ENCODE measurements at regions not wholly inside any gene's neighbourhood (a gene's known extent, or its start where the extent isn't known, plus 50 kb on each side); places are given as distances from the start of the nearest gene placed in this dataset.

DNA sequence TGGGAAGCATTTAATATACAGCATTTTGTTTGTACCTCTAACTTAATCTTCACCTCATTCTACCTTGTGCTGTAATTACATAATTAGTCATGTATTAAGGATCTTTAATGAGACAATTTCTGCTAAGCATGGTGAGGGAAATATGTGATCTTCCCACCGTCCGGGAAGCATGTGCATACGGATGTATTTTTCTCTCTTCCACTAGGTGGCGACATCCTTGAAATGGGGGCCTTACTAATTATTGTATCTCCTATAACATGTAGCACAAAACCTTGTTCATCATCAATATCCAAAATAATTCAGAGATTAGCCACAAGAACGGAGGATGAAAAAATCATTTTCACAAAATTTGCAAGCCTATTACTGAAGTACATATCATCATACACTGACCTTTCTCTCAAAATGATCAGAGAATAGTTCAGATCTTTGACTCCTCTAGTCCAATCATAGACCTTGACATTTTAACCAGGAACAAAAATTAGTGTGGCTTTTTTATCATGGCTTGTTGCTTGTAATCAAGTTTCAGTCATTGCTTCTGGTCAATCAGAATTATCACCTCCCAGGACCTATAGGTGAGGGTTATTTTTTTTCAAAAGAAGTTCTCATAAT is 148.9 kb upstream of the GBE1 start:
- H3K27me3 ChIP-seq (ENCODE audit: control insufficient read depth in 2 of 2, insufficient read depth in 2 of 2, low read length in 2 of 2), result no peaks in the 10 kb centered on the region
- FAIRE-seq (peak; percentile 49), ATAC-seq (no peak), DNase-seq (ENCODE audit: extremely low read depth in 1 of 4, low spot score in 3 of 4) (peak; percentile 10 to 36 (median 32))
- H3K4me3 ChIP-seq, result no peak overlapping the region
- POLR2A ChIA-PET, result no interaction called here
- TF ChIP-seq ZNF134 (CRISPR knock-in tag; conservative IDR thresholded peaks at IDR 0.05), result no peak
- no peak for TF ChIP-seq LCOR (CRISPR knock-in tag; IDR thresholded peaks at IDR 0.05)
- no peak for TF ChIP-seq ZNF239 (CRISPR knock-in tag; IDR thresholded peaks at IDR 0.05)
- no peak for TF ChIP-seq XRCC4 (IDR thresholded peaks at IDR 0.05; ENCODE audit: extremely low read depth, insufficient read depth, insufficient read length)
- TF ChIP-seq MEF2D (tag; conservative IDR thresholded peaks at IDR 0.05; ENCODE audit: low read depth), result no peak
- no peak for TF ChIP-seq PTBP1 (IDR thresholded peaks at IDR 0.05; ENCODE audit: low read depth, low read length)
- no peak for TF ChIP-seq NCOA6 (IDR thresholded peaks at IDR 0.05)
- TF ChIP-seq CCAR2 (IDR thresholded peaks at IDR 0.05; ENCODE audit: low read depth, low read length), result no peak
- TF ChIP-seq SMC3 (conservative IDR thresholded peaks at IDR 0.05; ENCODE audit: insufficient read depth, low read depth, low read length), result 0 out of 2 replicates have a peak, but pooled peaks have one; percentile 18
- TF ChIP-seq TARDBP (IDR thresholded peaks at IDR 0.05), result no peak
- TF ChIP-seq RAD21 (CRISPR knock-in tag; conservative IDR thresholded peaks at IDR 0.05 in 1 of 2, IDR thresholded peaks at IDR 0.05 in 1 of 2), result peak in 1 of 2 experiments; percentile 45; a peak in 2 of 4 replicates
- no peak for TF ChIP-seq NR2F6 (CRISPR knock-in tag; IDR thresholded peaks at IDR 0.05)
- TF ChIP-seq, protein P1, sequence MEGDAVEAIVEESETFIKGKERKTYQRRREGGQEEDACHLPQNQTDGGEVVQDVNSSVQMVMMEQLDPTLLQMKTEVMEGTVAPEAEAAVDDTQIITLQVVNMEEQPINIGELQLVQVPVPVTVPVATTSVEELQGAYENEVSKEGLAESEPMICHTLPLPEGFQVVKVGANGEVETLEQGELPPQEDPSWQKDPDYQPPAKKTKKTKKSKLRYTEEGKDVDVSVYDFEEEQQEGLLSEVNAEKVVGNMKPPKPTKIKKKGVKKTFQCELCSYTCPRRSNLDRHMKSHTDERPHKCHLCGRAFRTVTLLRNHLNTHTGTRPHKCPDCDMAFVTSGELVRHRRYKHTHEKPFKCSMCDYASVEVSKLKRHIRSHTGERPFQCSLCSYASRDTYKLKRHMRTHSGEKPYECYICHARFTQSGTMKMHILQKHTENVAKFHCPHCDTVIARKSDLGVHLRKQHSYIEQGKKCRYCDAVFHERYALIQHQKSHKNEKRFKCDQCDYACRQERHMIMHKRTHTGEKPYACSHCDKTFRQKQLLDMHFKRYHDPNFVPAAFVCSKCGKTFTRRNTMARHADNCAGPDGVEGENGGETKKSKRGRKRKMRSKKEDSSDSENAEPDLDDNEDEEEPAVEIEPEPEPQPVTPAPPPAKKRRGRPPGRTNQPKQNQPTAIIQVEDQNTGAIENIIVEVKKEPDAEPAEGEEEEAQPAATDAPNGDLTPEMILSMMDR (IDR thresholded peaks at IDR 0.05 in 2 of 3, conservative IDR thresholded peaks at IDR 0.05 in 1 of 3; ENCODE audit: insufficient read depth in 2 of 3, low read depth in 1 of 3, low read length in 3 of 3), result peak; percentile 9 to 57 (median 56); a peak in 5 of 6 replicates
- 14% methylated on average over 5 of the region's 5 CpGs for WGBS (ENCODE audit: insufficient coverage, low coverage, missing lambda C conversion rate)
- no TSS peak for BruUV-seq (replicated peaks)
- H4K20me1 ChIP-seq (replicated peaks; ENCODE audit: control insufficient read depth, insufficient read depth, low read length), result no peaks in the 10 kb centered on the region
- intact Hi-C loops (cut with micrococcal nuclease), result no loop called here
- H3K79me2 ChIP-seq (ENCODE audit: control insufficient read depth, insufficient read depth, low read length), result no peaks in the 10 kb centered on the region
- CTCF ChIA-PET (ENCODE audit: low intra/inter-chr PET ratio), result no interaction called here
- H3K36me3 ChIP-seq (ENCODE audit: control insufficient read depth, insufficient read depth, low read length), result no peaks in the 10 kb centered on the region
- H3K9me3 ChIP-seq (replicated peaks; ENCODE audit: control insufficient read depth, insufficient read depth, low read depth, low read length), result no peaks in the 10 kb centered on the region
- H3K9me1 ChIP-seq (ENCODE audit: control insufficient read depth, insufficient read depth, low read length), result no peaks in the 10 kb centered on the region
- no peak overlapping the region for H3K27ac ChIP-seq (ENCODE audit: extremely low read depth, low read depth, low read length)
- H3K9ac ChIP-seq (ENCODE audit: insufficient read depth in 1 of 2, low read depth in 2 of 2, low read length in 2 of 2), result no peak overlapping the region
- no peak overlapping the region for H2AFZ ChIP-seq (ENCODE audit: low read depth, low read length)
- H3K4me1 ChIP-seq (replicated peaks in 1 of 2; ENCODE audit: control insufficient read depth in 2 of 2, insufficient read depth in 2 of 2, low read length in 2 of 2), result no peaks in the 10 kb centered on the region
- no peak overlapping the region for H3K4me2 ChIP-seq (ENCODE audit: insufficient read depth, low read length)
- in situ Hi-C loops (cut with MboI), result no loop called here
